ENCODE measurements at regions not wholly inside any gene's neighbourhood (a gene's known extent, or its start where the extent isn't known, plus 50 kb on each side); places are given as distances from the start of the nearest gene placed in this dataset.

DNA sequence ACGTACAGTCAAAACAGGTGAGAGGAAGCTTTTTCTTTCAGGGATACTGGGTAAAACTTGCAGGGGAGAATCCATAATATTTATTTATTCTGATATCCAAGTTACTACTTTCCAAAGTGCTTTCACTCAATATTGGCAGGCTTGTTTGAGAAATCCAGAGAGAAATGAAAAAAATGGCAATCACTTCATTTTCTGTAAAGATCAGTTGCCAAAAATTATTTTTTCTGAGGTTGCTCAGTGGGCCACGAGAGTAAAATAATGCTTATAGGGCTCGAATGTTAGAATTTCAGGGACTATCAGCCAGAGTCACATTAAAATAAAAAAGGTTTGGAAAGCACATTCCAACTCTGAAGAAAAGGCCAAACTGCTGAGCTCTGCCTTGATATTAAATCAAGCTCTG, 324.6 kb upstream of the RND3 start:
- Histone ChIP-seq H3K9me2 (ENCODE audit: insufficient read depth) (no peaks in the 10 kb centered on the region), H2AFZ (ENCODE audit: low read depth, low read length, poor library complexity, severe bottlenecking) (no peak overlapping the region), H3K9ac (ENCODE audit: low read length) (no peak overlapping the region), H3K4me3 (replicated peaks in 1 of 2; ENCODE audit: low read depth in 1 of 2, low read length in 2 of 2) (no peak overlapping the region), H3K4me2 (ENCODE audit: low read length) (no peak overlapping the region), H3K27ac (ENCODE audit: low read depth, low read length) (no peak overlapping the region), H3K79me2 (ENCODE audit: insufficient read depth, low read length) (no peaks in the 10 kb centered on the region), H3K9me3 (ENCODE audit: control insufficient read depth in 1 of 2, insufficient read depth in 1 of 2, low read depth in 1 of 2, low read length in 2 of 2) (no peaks in the 10 kb centered on the region), H3K4me1 (ENCODE audit: control insufficient read depth in 1 of 2, insufficient read depth in 2 of 2, low read length in 2 of 2) (no peaks in the 10 kb centered on the region), H3K36me3 (ENCODE audit: control insufficient read depth in 1 of 2, insufficient read depth in 2 of 2, low read length in 2 of 2) (no peaks in the 10 kb centered on the region), H4K20me1 (ENCODE audit: insufficient read depth) (no peaks in the 10 kb centered on the region), H3K27me3 (ENCODE audit: insufficient read depth, low read length) (no peaks in the 10 kb centered on the region)
- ChIA-PET POLR2A (interaction anchor here (1.1 kb wide), 1 partner anchor 10 kb away, joined by 3 read pairs; no protein-coding TSS in a partner anchor), RAD21 (ENCODE audit: low non-redundant PET in 1 of 2, low total read pairs in 2 of 2, uncharacterized antibody in 2 of 2, unreplicated experiment in 2 of 2) (no interaction called here), CTCF (no interaction called here)
- BruUV-seq (replicated peaks): no TSS peak
- intact Hi-C loops (cut with micrococcal nuclease): no loop called here
- TF ChIP-seq SIN3A (IDR thresholded peaks at IDR 0.05; ENCODE audit: low read depth) (no peak), POLR2AphosphoS5 (IDR thresholded peaks at IDR 0.05; ENCODE audit: low read depth, low read length) (no peak), POLR2A (IDR thresholded peaks at IDR 0.05; ENCODE audit: borderline replicate concordance, extremely low read depth, insufficient read depth, insufficient read length) (no peak)
- DNase-seq (ENCODE audit: low read depth, low spot score) (no peak), ATAC-seq (no peak)

DNA sequence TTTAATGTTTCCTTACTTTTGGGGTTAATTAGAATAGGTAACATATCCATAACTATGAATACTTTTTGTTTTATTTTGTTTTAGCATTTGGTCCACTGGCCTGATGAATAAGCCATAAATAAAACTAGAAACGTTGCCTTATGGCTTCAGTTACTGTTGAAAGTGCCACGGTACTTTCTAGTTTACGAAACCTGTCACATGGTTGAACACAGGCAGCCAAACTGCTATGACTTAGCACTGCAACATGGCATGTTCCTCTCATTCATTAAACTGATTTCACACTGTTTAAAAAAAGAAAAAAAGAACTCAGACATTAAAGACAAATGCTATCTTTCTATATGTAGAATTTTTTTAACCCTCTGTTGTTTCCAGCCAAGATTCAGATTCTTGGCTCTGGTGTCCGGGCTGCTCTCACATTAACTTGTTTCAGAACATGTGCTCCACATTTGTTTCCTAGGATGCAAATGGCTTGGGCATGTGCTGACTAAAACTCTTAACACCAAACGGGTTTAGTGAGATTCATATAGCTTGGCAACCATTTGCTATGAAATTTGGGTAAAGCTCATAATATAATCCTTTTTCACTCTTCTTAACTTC, 323.9 kb upstream of the RND3 start:
- H3K36me3 ChIP-seq (ENCODE audit: control insufficient read depth in 1 of 2, insufficient read depth in 2 of 2, low read length in 2 of 2): no peaks in the 10 kb centered on the region
- H2AFZ ChIP-seq (ENCODE audit: low read depth, low read length, poor library complexity, severe bottlenecking): no peak overlapping the region

More for the DNA sequence above, 323.9 kb upstream of the RND3 start:
- Histone ChIP-seq H3K9me2 (ENCODE audit: insufficient read depth) (no peaks in the 10 kb centered on the region), H3K79me2 (ENCODE audit: insufficient read depth, low read length) (no peaks in the 10 kb centered on the region), H3K27ac (ENCODE audit: low read depth, low read length) (no peak overlapping the region), H3K4me3 (replicated peaks in 1 of 2; ENCODE audit: low read depth in 1 of 2, low read length in 2 of 2) (no peak overlapping the region), H3K9me3 (ENCODE audit: control insufficient read depth in 1 of 2, insufficient read depth in 1 of 2, low read depth in 1 of 2, low read length in 2 of 2) (no peaks in the 10 kb centered on the region), H3K27me3 (ENCODE audit: insufficient read depth, low read length) (no peaks in the 10 kb centered on the region), H3K9ac (ENCODE audit: low read length) (no peak overlapping the region), H4K20me1 (ENCODE audit: insufficient read depth) (no peaks in the 10 kb centered on the region), H3K4me1 (ENCODE audit: control insufficient read depth in 1 of 2, insufficient read depth in 2 of 2, low read length in 2 of 2) (no peaks in the 10 kb centered on the region), H3K4me2 (ENCODE audit: low read length) (no peak overlapping the region)
- intact Hi-C loops (cut with micrococcal nuclease): no loop called here
- DNase-seq (ENCODE audit: low read depth, low spot score) (no peak), ATAC-seq (no peak)
- CTCF ChIA-PET: no interaction called here
- RAD21 ChIA-PET (ENCODE audit: low non-redundant PET in 1 of 2, low total read pairs in 2 of 2, uncharacterized antibody in 2 of 2, unreplicated experiment in 2 of 2): no interaction called here
- POLR2A ChIA-PET: interaction anchor here (1.1 kb wide), 1 partner anchor 10 kb away, joined by 3 read pairs; no protein-coding TSS in a partner anchor
- BruUV-seq (replicated peaks): no TSS peak
- TF ChIP-seq RAD21 (IDR thresholded peaks at IDR 0.05; ENCODE audit: low read depth): no peak
- TF ChIP-seq POLR2A (IDR thresholded peaks at IDR 0.05; ENCODE audit: borderline replicate concordance, extremely low read depth, insufficient read depth, insufficient read length): no peak
- TF ChIP-seq SIN3A (IDR thresholded peaks at IDR 0.05; ENCODE audit: low read depth): no peak
- no peak for TF ChIP-seq EGR1 (IDR thresholded peaks at IDR 0.05; ENCODE audit: low read depth)
- TF ChIP-seq CBX3 (IDR thresholded peaks at IDR 0.05; ENCODE audit: low read depth): no peak
- TF ChIP-seq, protein P1, sequence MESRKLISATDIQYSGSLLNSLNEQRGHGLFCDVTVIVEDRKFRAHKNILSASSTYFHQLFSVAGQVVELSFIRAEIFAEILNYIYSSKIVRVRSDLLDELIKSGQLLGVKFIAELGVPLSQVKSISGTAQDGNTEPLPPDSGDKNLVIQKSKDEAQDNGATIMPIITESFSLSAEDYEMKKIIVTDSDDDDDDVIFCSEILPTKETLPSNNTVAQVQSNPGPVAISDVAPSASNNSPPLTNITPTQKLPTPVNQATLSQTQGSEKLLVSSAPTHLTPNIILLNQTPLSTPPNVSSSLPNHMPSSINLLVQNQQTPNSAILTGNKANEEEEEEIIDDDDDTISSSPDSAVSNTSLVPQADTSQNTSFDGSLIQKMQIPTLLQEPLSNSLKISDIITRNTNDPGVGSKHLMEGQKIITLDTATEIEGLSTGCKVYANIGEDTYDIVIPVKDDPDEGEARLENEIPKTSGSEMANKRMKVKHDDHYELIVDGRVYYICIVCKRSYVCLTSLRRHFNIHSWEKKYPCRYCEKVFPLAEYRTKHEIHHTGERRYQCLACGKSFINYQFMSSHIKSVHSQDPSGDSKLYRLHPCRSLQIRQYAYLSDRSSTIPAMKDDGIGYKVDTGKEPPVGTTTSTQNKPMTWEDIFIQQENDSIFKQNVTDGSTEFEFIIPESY (IDR thresholded peaks at IDR 0.05; ENCODE audit: extremely low read depth, insufficient replicate concordance, low read length): no peak
- TF ChIP-seq, protein P2, sequence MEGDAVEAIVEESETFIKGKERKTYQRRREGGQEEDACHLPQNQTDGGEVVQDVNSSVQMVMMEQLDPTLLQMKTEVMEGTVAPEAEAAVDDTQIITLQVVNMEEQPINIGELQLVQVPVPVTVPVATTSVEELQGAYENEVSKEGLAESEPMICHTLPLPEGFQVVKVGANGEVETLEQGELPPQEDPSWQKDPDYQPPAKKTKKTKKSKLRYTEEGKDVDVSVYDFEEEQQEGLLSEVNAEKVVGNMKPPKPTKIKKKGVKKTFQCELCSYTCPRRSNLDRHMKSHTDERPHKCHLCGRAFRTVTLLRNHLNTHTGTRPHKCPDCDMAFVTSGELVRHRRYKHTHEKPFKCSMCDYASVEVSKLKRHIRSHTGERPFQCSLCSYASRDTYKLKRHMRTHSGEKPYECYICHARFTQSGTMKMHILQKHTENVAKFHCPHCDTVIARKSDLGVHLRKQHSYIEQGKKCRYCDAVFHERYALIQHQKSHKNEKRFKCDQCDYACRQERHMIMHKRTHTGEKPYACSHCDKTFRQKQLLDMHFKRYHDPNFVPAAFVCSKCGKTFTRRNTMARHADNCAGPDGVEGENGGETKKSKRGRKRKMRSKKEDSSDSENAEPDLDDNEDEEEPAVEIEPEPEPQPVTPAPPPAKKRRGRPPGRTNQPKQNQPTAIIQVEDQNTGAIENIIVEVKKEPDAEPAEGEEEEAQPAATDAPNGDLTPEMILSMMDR (IDR thresholded peaks at IDR 0.05 in 2 of 3, conservative IDR thresholded peaks at IDR 0.05 in 1 of 3; ENCODE audit: borderline replicate concordance in 1 of 3, insufficient read depth in 1 of 3, low read depth in 2 of 3, low read length in 2 of 3): no peak
- no peak for TF ChIP-seq POLR2AphosphoS5 (IDR thresholded peaks at IDR 0.05; ENCODE audit: low read depth, low read length)
